Liver (tissue), 8 donors: ENCODE measurements at regions not wholly inside any gene's neighbourhood (a gene's known extent, or its start where the extent isn't known, plus 50 kb on each side); places are given as distances from the start of the nearest gene placed in this dataset.

Experiments used
- DNase-seq: peaks from one replicate; pipeline ENCODE4 v3.0.0-alpha.2; 2017; ENCODE audit warnings: low spot score
- H3K27ac ChIP-seq, 2 donors: one replicate each; pipeline ENCODE4 v1.7.0; 2013; ENCODE audit warnings: inconsistent platforms in 2 of 2, low read length in 2 of 2, control low read depth in 1 of 2, low read depth in 1 of 2, mild to moderate bottlenecking in 1 of 2
- H3K27me3 ChIP-seq, 4 donors: one replicate each; pipeline versions ENCODE4 v1.6.1 to v1.7.0; 2013; ENCODE audit warnings: low read length in 3 of 4, inconsistent platforms in 1 of 4, mild to moderate bottlenecking in 1 of 4, moderate library complexity in 1 of 4; ENCODE audit not compliant: control insufficient read depth in 4 of 4, insufficient read depth in 4 of 4
- H3K36me3 ChIP-seq, 4 donors: one replicate each; pipeline versions ENCODE4 v1.6.1 to v1.7.0; 2013; ENCODE audit warnings: low read length in 3 of 4, mild to moderate bottlenecking in 3 of 4, low read depth in 1 of 4, moderate library complexity in 1 of 4; ENCODE audit not compliant: control insufficient read depth in 4 of 4, insufficient read depth in 3 of 4
- H3K4me1 ChIP-seq, 4 donors: one replicate each; pipeline versions ENCODE4 v1.6.1 to v1.7.0; 2013; ENCODE audit warnings: low read length in 3 of 4, mild to moderate bottlenecking in 3 of 4, moderate library complexity in 1 of 4; ENCODE audit not compliant: control insufficient read depth in 4 of 4, insufficient read depth in 4 of 4
- H3K4me3 ChIP-seq, 3 donors: one replicate each; pipeline versions ENCODE4 v1.6.1 to v1.7.0; 2013; ENCODE audit warnings: low read length in 3 of 3, control low read depth in 1 of 3, low read depth in 1 of 3, mild to moderate bottlenecking in 1 of 3
- H3K9ac ChIP-seq, 2 donors: one replicate each; pipeline ENCODE4 v1.7.0; 2013; ENCODE audit warnings: low read length in 2 of 2, mild to moderate bottlenecking in 2 of 2, moderate library complexity in 2 of 2, control low read depth in 1 of 2, low read depth in 1 of 2
- H3K9me3 ChIP-seq, 4 donors: one replicate each; pipeline versions ENCODE4 v1.6.1 to v1.7.0; 2013; ENCODE audit warnings: low read length in 3 of 4; ENCODE audit not compliant: control insufficient read depth in 4 of 4
- ATF3 ChIP-seq: IDR thresholded peaks from 2 replicates; pipeline ENCODE4 v1.6.1; 2016; ENCODE audit warnings: antibody characterized with exemption
- CTCF ChIP-seq: fragments of 150-350 bp; IDR thresholded peaks from 2 replicates; pipeline ENCODE4 v1.5.1; 2017; ENCODE audit warnings: improper control_type of control experiment, low read depth, low read length; ENCODE audit not compliant: missing input control
- EGR1 ChIP-seq, 2 donors: IDR thresholded peaks; 2 replicates each; pipeline ENCODE4 v1.6.1; 2016 to 2018; ENCODE audit warnings: antibody characterized with exemption in 2 of 2, low read depth in 2 of 2
- FOXA1 ChIP-seq: IDR thresholded peaks from 2 replicates; pipeline ENCODE4 v1.6.1; 2016; ENCODE audit warnings: antibody characterized with exemption
- FOXA2 ChIP-seq: IDR thresholded peaks from 2 replicates; pipeline ENCODE4 v1.6.1; 2016; ENCODE audit warnings: antibody characterized with exemption
- GABPA ChIP-seq, 2 donors: IDR thresholded peaks in 1 of 2; conservative IDR thresholded peaks in 1 of 2; 2 replicates each; pipeline ENCODE4 v1.6.1; 2016; ENCODE audit warnings: antibody characterized with exemption in 2 of 2, mild to moderate bottlenecking in 1 of 2, moderate library complexity in 1 of 2
- HNF4A ChIP-seq, 2 donors: conservative IDR thresholded peaks; 2 replicates each; pipeline ENCODE4 v1.6.1; 2016; ENCODE audit warnings: antibody characterized with exemption in 2 of 2, mild to moderate bottlenecking in 2 of 2
- HNF4G ChIP-seq: IDR thresholded peaks from 2 replicates; pipeline ENCODE4 v1.6.1; 2016; ENCODE audit warnings: antibody characterized with exemption
- JUND ChIP-seq, 2 donors: IDR thresholded peaks; 2 replicates each; pipeline ENCODE4 v1.6.1; 2016; ENCODE audit warnings: antibody characterized with exemption in 2 of 2
- MAX ChIP-seq: IDR thresholded peaks from 2 replicates; pipeline ENCODE4 v1.6.1; 2016; ENCODE audit warnings: antibody characterized with exemption
- NR2F2 ChIP-seq: IDR thresholded peaks from 2 replicates; pipeline ENCODE4 v1.6.1; 2016; ENCODE audit warnings: antibody characterized with exemption
- RAD21 ChIP-seq, 2 donors: IDR thresholded peaks; 2 replicates each; pipeline ENCODE4 v1.6.1; 2016; ENCODE audit warnings: antibody characterized with exemption in 2 of 2, mild to moderate bottlenecking in 2 of 2
- REST ChIP-seq: IDR thresholded peaks from 2 replicates; pipeline ENCODE4 v1.6.1; 2016; ENCODE audit warnings: antibody characterized with exemption, mild to moderate bottlenecking
- RXRA ChIP-seq, 2 donors: IDR thresholded peaks; 2 replicates each; pipeline ENCODE4 v1.6.1; 2017 to 2018; ENCODE audit warnings: antibody characterized with exemption in 2 of 2, mild to moderate bottlenecking in 1 of 2
- TAF1 ChIP-seq: conservative IDR thresholded peaks from 2 replicates; pipeline ENCODE4 v1.6.1; 2016; ENCODE audit warnings: antibody characterized with exemption, mild to moderate bottlenecking
- YY1 ChIP-seq: IDR thresholded peaks from 2 replicates; pipeline ENCODE4 v1.6.1; 2016; ENCODE audit warnings: antibody characterized with exemption, mild to moderate bottlenecking
- ZBTB33 ChIP-seq: IDR thresholded peaks from 2 replicates; pipeline ENCODE4 v1.6.1; 2016; ENCODE audit warnings: antibody characterized with exemption
- WGBS: extraction: QIAGEN DNeasy Blood & Tissue Kit; methylation state at CpG from one replicate; pipeline ENCODE4 v1.1.7; 2013; 5-methylcytosine and 5-hydroxymethylcytosine counted together
- donor health status: healthy.
- donor health status: healthy.
- donor health status: healthy.
- donor health status: healthy.
- donor health status: healthy.

GRCh38 chr15:49793943-49794342 lies 173.1 kb downstream of the DTWD1 start:
- Histone ChIP-seq H3K4me1 (no peaks in the 10 kb centered on the region), H3K27me3 (no peaks in the 10 kb centered on the region), H3K9ac (no peak overlapping the region), H3K27ac (no peak overlapping the region), H3K36me3 (no peaks in the 10 kb centered on the region), H3K4me3 (no peak overlapping the region), H3K9me3 (peaks cover 2 to 7% (median 4%) of the 10 kb centered on the region in 4 donors)
- WGBS = 89% methylated on average over 14 of the region's 14 CpGs
- DNase-seq = no peak
- TF ChIP-seq NR2F2 (no peak), MAX (no peak), ZBTB33 (no peak), FOXA1 (no peak), REST (no peak), ATF3 (no peak), RXRA (IDR thresholded peaks at IDR 0.05) (no peak), CTCF (no peak), JUND (IDR thresholded peaks at IDR 0.05) (no peak), FOXA2 (no peak), HNF4A (conservative IDR thresholded peaks at IDR 0.05) (no peak), EGR1 (IDR thresholded peaks at IDR 0.05; ENCODE audit: low read depth in 2 of 2) (no peak), TAF1 (no peak), RAD21 (IDR thresholded peaks at IDR 0.05) (no peak), GABPA (IDR thresholded peaks at IDR 0.05 in 1 of 2, conservative IDR thresholded peaks at IDR 0.05 in 1 of 2) (no peak), HNF4G (no peak)

GRCh38 chr15:49801796-49802195 lies 180.9 kb downstream of the DTWD1 start:
- H3K27ac ChIP-seq = no peak overlapping the region
- TF ChIP-seq NR2F2 = no peak
- no peak for TF ChIP-seq GABPA (IDR thresholded peaks at IDR 0.05 in 1 of 2, conservative IDR thresholded peaks at IDR 0.05 in 1 of 2)
- no peak for TF ChIP-seq HNF4G
- no peak for TF ChIP-seq TAF1
- no peak for TF ChIP-seq MAX
- no peak for TF ChIP-seq RXRA (IDR thresholded peaks at IDR 0.05)
- TF ChIP-seq REST = no peak
- TF ChIP-seq FOXA2 = no peak
- TF ChIP-seq HNF4A (conservative IDR thresholded peaks at IDR 0.05) = no peak
- TF ChIP-seq JUND (IDR thresholded peaks at IDR 0.05) = no peak
- no peak for TF ChIP-seq YY1
- TF ChIP-seq EGR1 (IDR thresholded peaks at IDR 0.05; ENCODE audit: low read depth in 2 of 2) = no peak
- TF ChIP-seq ATF3 = no peak
- no peak for TF ChIP-seq ZBTB33
- no peak for TF ChIP-seq RAD21 (IDR thresholded peaks at IDR 0.05)

More at GRCh38 chr15:49801796-49802195, 180.9 kb downstream of the DTWD1 start:
- Histone ChIP-seq H3K36me3 (no peaks in the 10 kb centered on the region), H3K4me1 (no peaks in the 10 kb centered on the region), H3K9me3 (no peaks in the 10 kb centered on the region), H3K4me3 (no peak overlapping the region), H3K9ac (no peak overlapping the region), H3K27me3 (no peaks in the 10 kb centered on the region)
- no peak for DNase-seq
